Common myeloid progenitor, CD34-positive (primary cell): ENCODE measurements at regions not wholly inside any gene's neighbourhood (a gene's known extent, or its start where the extent isn't known, plus 50 kb on each side); places are given as distances from the start of the nearest gene placed in this dataset.
A peak's percentile ranks its signal among the peaks of the same experiment; 100 is the strongest.

Experiments used
- CTCF ChIA-PET: fragments of 350-600 bp; sonication (Branson Sonifier 250); formaldehyde crosslinking; loops from one replicate; lab custom pipeline; 2021; ENCODE audit warnings: antibody characterized with exemption; lab: Charles Lee
- POLR2A ChIA-PET: fragments of 350-600 bp; sonication (Branson Sonifier 250); formaldehyde crosslinking; loops from one replicate; lab custom pipeline; 2021; ENCODE audit warnings: antibody characterized with exemption; lab: Charles Lee
- DNase-seq, 3 donors: peaks; one replicate each; pipeline versions ENCODE4 v3.0.0 to v3.0.0-alpha.2; 2013
- H3K27ac ChIP-seq, 2 experiments: 1 replicate in 1 of 2; 2 replicates in 1 of 2; pipeline ENCODE4 v1.7.0; 2013; ENCODE audit warnings: inconsistent platforms in 2 of 2, low read length in 2 of 2, mild to moderate bottlenecking in 2 of 2, low read depth in 1 of 2, moderate library complexity in 1 of 2; ENCODE audit not compliant: severe bottlenecking in 2 of 2, insufficient read depth in 1 of 2, poor library complexity in 1 of 2
- H3K27me3 ChIP-seq, 5 experiments: replicated peaks in 2 of 5; 1 replicate in 3 of 5; 2 replicates in 2 of 5; pipeline versions ENCODE4 v1.6.1 to v1.7.0; 2013; ENCODE audit warnings: low read length in 4 of 5, mild to moderate bottlenecking in 2 of 5, moderate library complexity in 2 of 5, inconsistent platforms in 1 of 5; ENCODE audit not compliant: insufficient read depth in 5 of 5, control insufficient read depth in 4 of 5
- H3K36me3 ChIP-seq, 4 experiments: 1 replicate in 2 of 4; 2 replicates in 2 of 4; pipeline versions ENCODE4 v1.6.1 to v1.7.0; 2013; ENCODE audit warnings: low read length in 3 of 4, control low read depth in 1 of 4, mild to moderate bottlenecking in 1 of 4; ENCODE audit not compliant: control insufficient read depth in 4 of 4, insufficient read depth in 4 of 4
- H3K4me1 ChIP-seq, 4 experiments: 1 replicate in 3 of 4; 2 replicates in 1 of 4; pipeline versions ENCODE4 v1.6.1 to v1.7.1; 2013; ENCODE audit warnings: low read length in 3 of 4, mild to moderate bottlenecking in 3 of 4, control low read depth in 1 of 4, inconsistent platforms in 1 of 4, moderate library complexity in 1 of 4; ENCODE audit not compliant: control insufficient read depth in 4 of 4, insufficient read depth in 4 of 4; ENCODE audit errors: control extremely low read depth in 1 of 4
- H3K4me3 ChIP-seq, 7 experiments: 1 replicate in 4 of 7; 2 replicates in 3 of 7; pipeline versions ENCODE4 v1.5.1 to v1.7.0; 2013; ENCODE audit warnings: mild to moderate bottlenecking in 7 of 7, low read length in 6 of 7, moderate library complexity in 6 of 7, inconsistent platforms in 2 of 7, low read depth in 2 of 7, control low read depth in 1 of 7; ENCODE audit not compliant: insufficient read depth in 4 of 7, control insufficient read depth in 1 of 7; ENCODE audit errors: extremely low read depth in 1 of 7
- H3K9me3 ChIP-seq, 5 experiments: 1 replicate in 4 of 5; 2 replicates in 1 of 5; pipeline versions ENCODE4 v1.6.1 to v1.7.1; 2013; ENCODE audit warnings: low read length in 4 of 5, mild to moderate bottlenecking in 2 of 5, inconsistent platforms in 1 of 5, low read depth in 1 of 5, moderate library complexity in 1 of 5; ENCODE audit not compliant: control insufficient read depth in 4 of 5, insufficient read depth in 2 of 5; ENCODE audit errors: control extremely low read depth in 1 of 5
- WGBS: methylation state at CpG from one replicate; pipeline ENCODE4 v1.1.5; 2013; ENCODE audit not compliant: insufficient coverage; 5-methylcytosine and 5-hydroxymethylcytosine counted together

DNA sequence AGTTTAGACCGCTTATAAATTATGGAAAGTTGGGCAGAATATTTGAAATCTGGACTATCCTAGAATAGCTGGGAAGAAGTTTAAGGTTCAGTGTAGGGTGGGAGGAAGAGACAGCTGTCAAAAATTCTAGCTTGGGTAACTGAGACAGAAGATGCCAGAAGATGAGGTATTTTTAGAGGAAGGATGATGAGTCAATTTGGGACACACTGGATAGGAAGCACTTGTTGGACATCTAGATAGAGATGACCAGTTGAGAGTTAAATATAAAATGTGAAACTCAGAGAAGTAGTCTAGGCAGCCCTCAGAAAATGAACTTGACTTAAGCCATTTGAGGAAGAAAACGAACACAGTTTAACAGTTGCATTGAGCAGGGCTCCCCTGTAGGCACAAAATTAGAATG lies 137.9 kb upstream of the MAP9 start:
- H3K9me3 ChIP-seq = no peaks in the 10 kb centered on the region
- no peak overlapping the region for H3K27ac ChIP-seq
- H3K36me3 ChIP-seq = no peaks in the 10 kb centered on the region
- no peak overlapping the region for H3K4me3 ChIP-seq
- POLR2A ChIA-PET = interaction anchor here (0.7 kb wide), 1 partner anchor 253 kb away, joined by 3 read pairs; no protein-coding TSS in a partner anchor
- 100% methylated on average over 2 of the region's 2 CpGs for WGBS
- DNase-seq = no peak
- H3K4me1 ChIP-seq = peaks cover 0 to 4% (median 2%) of the 10 kb centered on the region in 4 experiments
- CTCF ChIA-PET = no interaction called here
- no peaks in the 10 kb centered on the region for H3K27me3 ChIP-seq

DNA sequence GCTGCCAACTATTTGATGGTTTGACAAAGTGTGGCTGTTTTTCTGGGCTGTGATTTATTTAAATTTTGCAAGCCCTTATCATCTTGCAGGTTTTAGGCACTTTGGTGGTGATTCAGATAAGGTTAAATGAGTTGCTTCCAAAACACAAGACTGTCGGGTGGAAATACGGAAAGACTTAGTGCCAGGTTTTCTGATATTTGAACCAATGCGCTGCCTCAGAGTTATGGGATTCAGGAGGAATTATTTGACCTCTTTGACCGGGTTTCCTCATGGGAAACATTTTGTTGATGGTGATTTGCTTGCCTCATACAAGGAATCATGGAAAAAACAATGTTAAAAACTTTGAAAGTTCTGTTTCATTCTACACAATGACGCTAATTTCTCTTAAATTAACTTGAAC lies 136.1 kb upstream of the MAP9 start:
- no peak for DNase-seq
- no peaks in the 10 kb centered on the region for H3K9me3 ChIP-seq
- WGBS = 84% methylated on average over 5 of the region's 5 CpGs

DNA sequence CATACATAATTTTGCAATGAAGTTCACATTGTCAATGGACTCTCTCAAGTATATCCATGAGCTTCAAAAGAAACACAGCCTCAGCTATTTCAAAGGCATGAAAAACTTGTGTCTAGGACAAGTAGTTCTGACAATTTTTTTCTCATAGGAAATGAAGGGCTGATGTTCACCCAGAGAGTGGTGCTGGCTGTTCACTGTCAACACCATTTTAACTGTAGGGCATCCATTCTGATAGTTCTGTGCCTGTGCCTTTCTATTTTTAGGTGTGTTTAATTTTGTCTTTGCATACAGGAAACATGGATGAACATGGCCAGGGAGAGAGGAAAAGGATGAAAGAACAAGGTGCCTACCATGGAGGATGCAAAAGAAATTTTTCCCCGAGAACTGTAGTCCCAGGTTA lies 135.3 kb upstream of the MAP9 start:
- no peak for DNase-seq

More for the DNA sequence above, 136.1 kb upstream of the MAP9 start:
- Histone ChIP-seq H3K4me1 (peaks cover 0 to 4% (median 2%) of the 10 kb centered on the region in 4 experiments), H3K27me3 (no peaks in the 10 kb centered on the region), H3K36me3 (no peaks in the 10 kb centered on the region), H3K27ac (no peak overlapping the region), H3K4me3 (no peak overlapping the region)
- ChIA-PET CTCF (no interaction called here), POLR2A (no interaction called here)

GRCh38 chr4:155510771-155511170 lies 134.0 kb upstream of the MAP9 start:
- Histone ChIP-seq H3K4me1 (peaks cover 0 to 4% (median 2%) of the 10 kb centered on the region in 4 experiments), H3K27me3 (no peaks in the 10 kb centered on the region), H3K27ac (no peak overlapping the region), H3K4me3 (no peak overlapping the region), H3K9me3 (no peaks in the 10 kb centered on the region), H3K36me3 (no peaks in the 10 kb centered on the region)
- ChIA-PET POLR2A (no interaction called here), CTCF (interaction anchor here (1.2 to 1.5 kb wide), 3 partner anchors 18 to 277 kb away, joined by 3 to 5 read pairs (median 3); no protein-coding TSS in a partner anchor)
- WGBS = 0% methylated on average over 2 of the region's 2 CpGs
- DNase-seq = peak in 2 of 3 donors; percentile 23 to 42

More for the DNA sequence above, 135.3 kb upstream of the MAP9 start:
- no CpG with 5 or more reads among the region's 1 CpG for WGBS
- Histone ChIP-seq H3K36me3 (no peaks in the 10 kb centered on the region), H3K4me1 (peaks cover 0 to 4% (median 2%) of the 10 kb centered on the region in 4 experiments), H3K27me3 (no peaks in the 10 kb centered on the region), H3K27ac (no peak overlapping the region), H3K9me3 (no peaks in the 10 kb centered on the region), H3K4me3 (no peak overlapping the region)
- CTCF ChIA-PET = no interaction called here
- POLR2A ChIA-PET = no interaction called here

DNA sequence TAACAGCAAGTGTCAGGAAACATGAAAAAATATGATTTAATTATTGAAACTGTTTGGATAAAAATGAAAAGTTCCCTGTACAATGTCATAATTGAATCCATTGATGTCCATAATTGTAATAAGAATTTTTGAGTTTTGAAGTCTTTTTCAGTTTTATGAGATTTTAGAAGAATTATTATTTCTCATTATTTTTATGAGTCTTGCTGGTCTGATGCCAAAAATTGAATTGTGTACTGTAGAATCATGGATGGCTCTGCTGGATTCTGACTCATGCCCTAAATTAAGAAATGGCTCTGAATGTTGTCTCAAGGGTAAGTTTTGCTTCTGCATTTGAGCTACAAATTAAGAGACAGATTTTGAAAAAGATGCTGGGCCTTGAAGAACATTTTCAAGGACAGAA lies 132.8 kb upstream of the MAP9 start:
- peak in 1 of 3 donors; percentile 17 for DNase-seq
- Histone ChIP-seq H3K27me3 (no peaks in the 10 kb centered on the region), H3K4me3 (no peak overlapping the region), H3K4me1 (peaks cover 0 to 4% (median 2%) of the 10 kb centered on the region in 4 experiments), H3K36me3 (no peaks in the 10 kb centered on the region), H3K9me3 (no peaks in the 10 kb centered on the region), H3K27ac (no peak overlapping the region)
- ChIA-PET CTCF (interaction anchor here (1.3 to 1.5 kb wide), 3 partner anchors 9 to 37 kb away, joined by 3 to 5 read pairs (median 3); no protein-coding TSS in a partner anchor), POLR2A (no interaction called here)

DNA sequence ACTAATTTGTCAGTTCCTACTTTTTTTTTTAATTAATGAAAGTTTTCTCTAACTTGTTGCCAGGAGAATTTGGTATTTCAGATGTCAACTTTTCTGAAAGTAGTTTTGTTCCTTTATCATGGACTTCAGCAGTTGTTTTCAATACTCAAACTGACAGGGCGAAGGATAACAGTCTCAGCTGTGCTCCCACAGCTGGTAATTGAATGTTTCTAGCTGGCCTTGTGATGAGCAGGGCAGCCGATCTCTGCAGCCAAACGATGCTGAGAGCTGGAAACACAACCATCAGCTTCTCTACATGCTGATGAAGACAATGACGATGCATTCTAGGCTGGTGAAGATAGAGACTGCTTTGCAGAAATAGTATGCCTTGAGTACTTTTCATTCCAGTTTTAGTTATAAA lies 130.0 kb upstream of the MAP9 start:
- 93% methylated on average over 3 of the region's 4 CpGs for WGBS
- ChIA-PET POLR2A (no interaction called here), CTCF (interaction anchor here (1.1 to 1.2 kb wide), 3 partner anchors 17 to 22 kb away, joined by 3 read pairs; no protein-coding TSS in a partner anchor)
- Histone ChIP-seq H3K27me3 (no peaks in the 10 kb centered on the region), H3K4me1 (peaks cover 0 to 4% (median 2%) of the 10 kb centered on the region in 4 experiments), H3K36me3 (no peaks in the 10 kb centered on the region), H3K4me3 (no peak overlapping the region), H3K9me3 (peaks cover 0 to 1% (median 0%) of the 10 kb centered on the region in 5 experiments), H3K27ac (no peak overlapping the region)
- DNase-seq = no peak

DNA sequence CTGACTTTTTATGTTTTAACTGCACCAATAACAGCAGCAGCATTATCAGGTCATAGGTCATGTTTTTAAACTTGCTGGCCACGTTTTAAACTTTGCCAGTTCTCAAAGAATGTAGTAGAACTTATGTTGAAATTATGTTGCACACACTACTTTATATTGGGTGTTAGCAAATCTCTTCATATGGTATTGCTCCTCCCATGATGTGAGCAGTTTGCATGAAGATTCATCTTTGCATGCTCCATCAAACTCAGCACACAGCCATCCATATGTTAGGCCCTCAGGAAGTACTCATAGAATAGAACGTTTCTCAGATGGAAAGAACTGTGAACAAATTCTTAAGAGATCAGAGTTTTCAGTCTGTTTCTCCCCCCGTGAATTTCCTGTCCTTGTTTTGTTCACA lies 128.6 kb upstream of the MAP9 start:
- 92% methylated on average over 2 of the region's 3 CpGs for WGBS
- Histone ChIP-seq H3K4me1 (no peaks in the 10 kb centered on the region), H3K9me3 (peaks cover 0 to 1% (median 0%) of the 10 kb centered on the region in 5 experiments), H3K36me3 (no peaks in the 10 kb centered on the region), H3K27ac (no peak overlapping the region), H3K27me3 (no peaks in the 10 kb centered on the region), H3K4me3 (no peak overlapping the region)
- ChIA-PET CTCF (interaction anchor here (0.9 to 1.2 kb wide), 2 partner anchors 13 to 18 kb away, joined by 3 read pairs; no protein-coding TSS in a partner anchor), POLR2A (no interaction called here)
- DNase-seq = no peak
